OCI-LY7 (cell line): ENCODE measurements at regions not wholly inside any gene's neighbourhood (a gene's known extent, or its start where the extent isn't known, plus 50 kb on each side); places are given as distances from the start of the nearest gene placed in this dataset.

ENCODE experiments used
- EZH2phosphoT487 ChIP-seq: fragments of 200-600 bp; sonication (generic); IDR thresholded peaks from 2 replicates; pipeline ENCODE4 v1.6.1; 2018; ENCODE audit warnings: low read depth, borderline replicate concordance, mild to moderate bottlenecking, mixed run types, antibody characterized with exemption, low read length, moderate library complexity, mixed read lengths
- TF ChIP-seq, protein P1 (sequence below): fragments of 200-600 bp; sonication (generic); conservative IDR thresholded peaks from 2 replicates; pipeline ENCODE4 v1.5.1; 2014; ENCODE audit warnings: mild to moderate bottlenecking, antibody characterized with exemption, low read length, moderate library complexity, mixed read lengths

GRCh38 chr10:10665750-10666149, 351.9 kb upstream of the CELF2 start:
- TF ChIP-seq, protein P1, sequence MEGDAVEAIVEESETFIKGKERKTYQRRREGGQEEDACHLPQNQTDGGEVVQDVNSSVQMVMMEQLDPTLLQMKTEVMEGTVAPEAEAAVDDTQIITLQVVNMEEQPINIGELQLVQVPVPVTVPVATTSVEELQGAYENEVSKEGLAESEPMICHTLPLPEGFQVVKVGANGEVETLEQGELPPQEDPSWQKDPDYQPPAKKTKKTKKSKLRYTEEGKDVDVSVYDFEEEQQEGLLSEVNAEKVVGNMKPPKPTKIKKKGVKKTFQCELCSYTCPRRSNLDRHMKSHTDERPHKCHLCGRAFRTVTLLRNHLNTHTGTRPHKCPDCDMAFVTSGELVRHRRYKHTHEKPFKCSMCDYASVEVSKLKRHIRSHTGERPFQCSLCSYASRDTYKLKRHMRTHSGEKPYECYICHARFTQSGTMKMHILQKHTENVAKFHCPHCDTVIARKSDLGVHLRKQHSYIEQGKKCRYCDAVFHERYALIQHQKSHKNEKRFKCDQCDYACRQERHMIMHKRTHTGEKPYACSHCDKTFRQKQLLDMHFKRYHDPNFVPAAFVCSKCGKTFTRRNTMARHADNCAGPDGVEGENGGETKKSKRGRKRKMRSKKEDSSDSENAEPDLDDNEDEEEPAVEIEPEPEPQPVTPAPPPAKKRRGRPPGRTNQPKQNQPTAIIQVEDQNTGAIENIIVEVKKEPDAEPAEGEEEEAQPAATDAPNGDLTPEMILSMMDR, result no peak
- TF ChIP-seq EZH2phosphoT487, result no peak
